ENCODE measurements at regions not wholly inside any gene's neighbourhood (a gene's known extent, or its start where the extent isn't known, plus 50 kb on each side); places are given as distances from the start of the nearest gene placed in this dataset.

GRCh38 chr6:78150425-78150824 lies 497.6 kb downstream of the MEI4 start:
- no peak for TF ChIP-seq CTCF (IDR thresholded peaks at IDR 0.05; ENCODE audit: low read depth, low read length)
- no peak for TF ChIP-seq EZH2phosphoT487 (IDR thresholded peaks at IDR 0.05; ENCODE audit: low read depth)
